OCI-LY1 (cell line): ENCODE measurements at regions not wholly inside any gene's neighbourhood (a gene's known extent, or its start where the extent isn't known, plus 50 kb on each side); places are given as distances from the start of the nearest gene placed in this dataset.

Source experiments
- EZH2 ChIP-seq: fragments of 200-600 bp; sonication (generic), shearing (Covaris generic); IDR thresholded peaks from 2 replicates; pipeline ENCODE4 v1.8.0; 2017; ENCODE audit warnings: borderline replicate concordance, mixed run types, mild to moderate bottlenecking, antibody characterized with exemption, low read length, moderate library complexity, mixed read lengths
- TF ChIP-seq, protein P1 (sequence below): fragments of 200-600 bp; sonication (generic), shearing (Covaris generic); IDR thresholded peaks from 2 replicates; pipeline ENCODE4 v1.5.1; 2017; ENCODE audit warnings: mild to moderate bottlenecking, antibody characterized with exemption, low read length, moderate library complexity, mixed read lengths

DNA sequence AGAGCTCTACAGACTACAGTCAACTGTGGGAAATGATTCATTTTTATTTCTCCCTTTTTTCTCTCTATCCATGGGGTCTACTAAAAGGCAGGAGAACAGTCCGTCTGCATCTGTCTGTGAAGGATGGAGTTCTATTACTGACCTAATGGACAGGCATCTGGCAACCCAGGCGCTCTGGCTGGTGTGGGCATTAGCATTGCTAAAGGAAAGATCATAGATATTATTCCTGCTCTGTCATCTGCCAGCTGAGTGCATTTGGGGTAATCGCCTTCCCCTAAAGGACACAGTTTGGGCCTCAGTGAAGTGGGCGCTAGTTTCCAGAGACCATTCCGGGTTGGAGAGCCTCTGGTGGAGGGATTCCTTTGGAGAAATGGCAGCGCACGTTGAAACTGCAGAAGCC is 201.3 kb upstream of the TCERG1L start:
- TF ChIP-seq, protein P1, sequence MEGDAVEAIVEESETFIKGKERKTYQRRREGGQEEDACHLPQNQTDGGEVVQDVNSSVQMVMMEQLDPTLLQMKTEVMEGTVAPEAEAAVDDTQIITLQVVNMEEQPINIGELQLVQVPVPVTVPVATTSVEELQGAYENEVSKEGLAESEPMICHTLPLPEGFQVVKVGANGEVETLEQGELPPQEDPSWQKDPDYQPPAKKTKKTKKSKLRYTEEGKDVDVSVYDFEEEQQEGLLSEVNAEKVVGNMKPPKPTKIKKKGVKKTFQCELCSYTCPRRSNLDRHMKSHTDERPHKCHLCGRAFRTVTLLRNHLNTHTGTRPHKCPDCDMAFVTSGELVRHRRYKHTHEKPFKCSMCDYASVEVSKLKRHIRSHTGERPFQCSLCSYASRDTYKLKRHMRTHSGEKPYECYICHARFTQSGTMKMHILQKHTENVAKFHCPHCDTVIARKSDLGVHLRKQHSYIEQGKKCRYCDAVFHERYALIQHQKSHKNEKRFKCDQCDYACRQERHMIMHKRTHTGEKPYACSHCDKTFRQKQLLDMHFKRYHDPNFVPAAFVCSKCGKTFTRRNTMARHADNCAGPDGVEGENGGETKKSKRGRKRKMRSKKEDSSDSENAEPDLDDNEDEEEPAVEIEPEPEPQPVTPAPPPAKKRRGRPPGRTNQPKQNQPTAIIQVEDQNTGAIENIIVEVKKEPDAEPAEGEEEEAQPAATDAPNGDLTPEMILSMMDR = no peak
- no peak for TF ChIP-seq EZH2
